GM23338 (cell line): ENCODE measurements at regions not wholly inside any gene's neighbourhood (a gene's known extent, or its start where the extent isn't known, plus 50 kb on each side); places are given as distances from the start of the nearest gene placed in this dataset.

Source experiments
- ATAC-seq: fragments of 200-7000 bp; cut with Tn5 transposase; 3 replicates; pipeline ENCODE4 v1.9.1; 2020
- DNase-seq: peaks from one replicate; pipeline ENCODE4 v3.0.0-alpha.2; 2015; ENCODE audit warnings: low spot score
- H2AFZ ChIP-seq: fragments of 200-600 bp; sonication (generic); 2 replicates; pipeline ENCODE4 v1.8.0; 2016; ENCODE audit warnings: antibody characterized with exemption, mild to moderate bottlenecking, moderate library complexity
- H3F3A ChIP-seq: fragments of 200-600 bp; sonication (generic); replicated peaks from 2 replicates; pipeline ENCODE4 v1.8.0; 2017; ENCODE audit warnings: antibody characterized with exemption, mixed run types, low read depth
- H3K27ac ChIP-seq: fragments of 200-600 bp; sonication (generic); 2 replicates; pipeline ENCODE4 v1.6.1; 2016; ENCODE audit warnings: low read depth
- H3K27me3 ChIP-seq: fragments of 200-600 bp; sonication (generic); 2 replicates; pipeline ENCODE4 v1.8.0; 2016; ENCODE audit warnings: mild to moderate bottlenecking, mixed run types, moderate library complexity; ENCODE audit not compliant: insufficient read depth
- H3K36me3 ChIP-seq: fragments of 200-600 bp; sonication (generic); 2 replicates; pipeline ENCODE4 v1.8.0; 2016; ENCODE audit warnings: mild to moderate bottlenecking; ENCODE audit not compliant: insufficient read depth
- H3K4me1 ChIP-seq: fragments of 200-600 bp; sonication (generic); 2 replicates; pipeline ENCODE4 v1.8.0; 2016; ENCODE audit warnings: mild to moderate bottlenecking, moderate library complexity; ENCODE audit not compliant: insufficient read depth
- H3K4me2 ChIP-seq: fragments of 200-600 bp; sonication (generic); 2 replicates; pipeline ENCODE4 v1.7.1; 2017; ENCODE audit warnings: mixed run types
- H3K4me3 ChIP-seq: fragments of 200-600 bp; sonication (generic); 2 replicates; pipeline ENCODE4 v1.6.1; 2016; ENCODE audit warnings: mixed run types
- H3K79me2 ChIP-seq: fragments of 200-600 bp; sonication (generic); replicated peaks from 2 replicates; pipeline ENCODE4 v1.8.0; 2017; ENCODE audit warnings: mild to moderate bottlenecking; ENCODE audit not compliant: insufficient read depth
- H3K9me2 ChIP-seq: fragments of 200-600 bp; sonication (generic); 2 replicates; pipeline ENCODE4 v1.8.0; 2017; ENCODE audit not compliant: insufficient read depth
- H4K20me1 ChIP-seq: fragments of 200-600 bp; sonication (generic); replicated peaks from 2 replicates; pipeline ENCODE4 v1.8.0; 2017; ENCODE audit warnings: mild to moderate bottlenecking; ENCODE audit not compliant: insufficient read depth
- H3K27ac Mint-ChIP-seq: 2 replicates; pipeline ENCODE4 v1.8.0; 2020; ENCODE audit warnings: inconsistent platforms, mild to moderate bottlenecking, moderate library complexity, mixed read lengths
- H3K27me3 Mint-ChIP-seq: 3 replicates; pipeline ENCODE4 v1.8.0; 2022; ENCODE audit warnings: low read depth, mild to moderate bottlenecking, moderate library complexity, mixed read lengths, inconsistent platforms; ENCODE audit not compliant: insufficient read depth, poor library complexity
- H3K36me3 Mint-ChIP-seq: 3 replicates; pipeline ENCODE4 v1.8.0; 2021; ENCODE audit warnings: low read depth, mild to moderate bottlenecking, inconsistent platforms, moderate library complexity, mixed read lengths
- H3K4me1 Mint-ChIP-seq: 3 replicates; pipeline ENCODE4 v1.8.0; 2020; ENCODE audit warnings: mild to moderate bottlenecking, inconsistent platforms, mixed read lengths
- H3K4me3 Mint-ChIP-seq: 3 replicates; pipeline ENCODE4 v1.8.0; 2021; ENCODE audit warnings: moderate library complexity, mild to moderate bottlenecking, inconsistent platforms, mixed read lengths
- H3K9me3 Mint-ChIP-seq: 3 replicates; pipeline ENCODE4 v1.8.0; 2020; ENCODE audit warnings: moderate library complexity, mild to moderate bottlenecking, inconsistent platforms, mixed read lengths
- ETS1 ChIP-seq: IDR thresholded peaks from 2 replicates; pipeline ENCODE4 v1.6.1; 2016; ENCODE audit warnings: antibody characterized with exemption
- JUNB ChIP-seq: IDR thresholded peaks from one replicate; pipeline ENCODE4 v1.6.1; 2016; ENCODE audit warnings: antibody characterized with exemption; ENCODE audit not compliant: unreplicated experiment
- NANOG ChIP-seq: IDR thresholded peaks from 2 replicates; pipeline ENCODE4 v1.6.1; 2016; ENCODE audit warnings: antibody characterized with exemption, borderline replicate concordance
- POLR2AphosphoS5 ChIP-seq: IDR thresholded peaks from 2 replicates; pipeline ENCODE4 v1.6.1; 2016; ENCODE audit warnings: antibody characterized with exemption, low read depth
- STAT1 ChIP-seq: IDR thresholded peaks from one replicate; pipeline ENCODE4 v1.6.1; 2016; ENCODE audit warnings: antibody characterized with exemption; ENCODE audit not compliant: unreplicated experiment
- ZNF331 ChIP-seq: fragments of 250-450 bp; sonication (Bioruptor Pico); IDR thresholded peaks from 2 replicates; pipeline ENCODE4 v1.5.0; 2020; ENCODE audit warnings: low read depth, mild to moderate bottlenecking, moderate library complexity
- TF ChIP-seq, protein P1 (sequence below): IDR thresholded peaks from one replicate; pipeline ENCODE4 v1.6.1; 2018; ENCODE audit warnings: antibody characterized with exemption; ENCODE audit not compliant: unreplicated experiment

DNA sequence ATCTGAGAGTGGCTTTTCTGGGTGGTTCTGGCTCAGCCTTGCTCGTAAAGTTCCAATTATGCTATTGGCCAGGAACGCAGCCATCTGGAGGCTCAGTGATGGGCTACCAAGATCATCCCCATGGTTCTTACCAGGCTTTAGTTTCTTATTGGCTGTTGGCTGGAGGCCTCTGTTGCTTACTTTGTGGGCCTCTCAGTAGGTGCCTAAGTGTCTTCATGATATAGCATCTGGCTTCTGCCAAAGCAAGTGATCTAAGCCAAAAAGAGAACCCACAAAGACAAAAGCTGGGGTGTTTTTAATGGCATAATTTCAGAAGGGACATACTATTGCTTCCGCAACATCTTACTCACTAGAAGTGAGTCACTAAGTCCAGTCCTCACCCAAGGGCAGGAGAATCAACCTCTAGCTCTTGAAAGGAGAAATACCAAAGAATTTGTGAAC, 132.0 kb upstream of the MDFIC start:
- Histone ChIP-seq H2AFZ (no peak overlapping the region; the same call in 1 of the 2 replicates), H3K4me2 (no peak overlapping the region), H3K4me1 (no peaks in the 10 kb centered on the region), H3K79me2 (no peaks in the 10 kb centered on the region), H3K36me3 (no peaks in the 10 kb centered on the region), H3K4me3 (no peak overlapping the region), H3F3A (no peaks in the 10 kb centered on the region), H4K20me1 (no peaks in the 10 kb centered on the region), H3K9me2 (peaks cover 8% of the 10 kb centered on the region; the same call in 1 of the 2 replicates), H3K27ac (no peak overlapping the region), H3K27me3 (no peaks in the 10 kb centered on the region)
- H3K9me3 Mint-ChIP-seq: no peaks in the 10 kb centered on the region
- H3K27ac Mint-ChIP-seq: no peak overlapping the region
- no peaks in the 10 kb centered on the region for H3K4me1 Mint-ChIP-seq
- no peak for TF ChIP-seq ZNF331 (CRISPR knock-in tag)
- TF ChIP-seq POLR2AphosphoS5: no peak
- TF ChIP-seq JUNB: no peak
- TF ChIP-seq STAT1: no peak
- H3K36me3 Mint-ChIP-seq: no peaks in the 10 kb centered on the region
- DNase-seq (no peak), ATAC-seq (no peak)
- H3K4me3 Mint-ChIP-seq: no peak overlapping the region
- peaks cover 2% of the 10 kb centered on the region for H3K27me3 Mint-ChIP-seq

DNA sequence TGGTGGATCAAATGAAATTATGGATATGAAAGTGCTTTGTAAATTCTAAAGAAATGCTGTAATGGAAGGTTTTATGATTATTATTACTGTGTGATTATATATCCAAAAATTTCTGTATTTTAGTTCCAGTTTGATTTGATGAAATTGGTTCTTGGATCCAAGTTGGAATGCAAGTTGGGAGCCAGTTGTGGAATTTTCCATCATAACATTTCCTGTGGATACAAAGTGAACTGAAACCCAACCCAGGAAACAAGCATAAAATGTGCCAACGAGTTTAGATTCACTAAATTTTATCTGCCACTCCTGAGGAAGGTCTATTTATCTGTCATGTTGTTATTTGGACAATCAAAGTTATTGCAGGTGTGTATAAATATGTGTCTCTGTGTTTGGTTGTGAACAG, 131.4 kb upstream of the MDFIC start:
- Histone ChIP-seq H3K79me2 (no peaks in the 10 kb centered on the region), H2AFZ (no peak overlapping the region), H3K4me2 (no peak overlapping the region), H3K4me1 (no peaks in the 10 kb centered on the region), H3K4me3 (no peak overlapping the region), H4K20me1 (no peaks in the 10 kb centered on the region), H3K36me3 (no peaks in the 10 kb centered on the region), H3K27ac (no peak overlapping the region), H3K9me2 (peaks cover 5% of the 10 kb centered on the region; the same call in 1 of the 2 replicates), H3K27me3 (no peaks in the 10 kb centered on the region), H3F3A (no peaks in the 10 kb centered on the region)
- Mint-ChIP-seq H3K4me3 (no peak overlapping the region), H3K36me3 (no peaks in the 10 kb centered on the region), H3K27me3 (peaks cover 2% of the 10 kb centered on the region), H3K27ac (no peak overlapping the region), H3K4me1 (no peaks in the 10 kb centered on the region), H3K9me3 (no peaks in the 10 kb centered on the region)
- no peak for ATAC-seq
- no peak for DNase-seq
- TF ChIP-seq, protein P1, sequence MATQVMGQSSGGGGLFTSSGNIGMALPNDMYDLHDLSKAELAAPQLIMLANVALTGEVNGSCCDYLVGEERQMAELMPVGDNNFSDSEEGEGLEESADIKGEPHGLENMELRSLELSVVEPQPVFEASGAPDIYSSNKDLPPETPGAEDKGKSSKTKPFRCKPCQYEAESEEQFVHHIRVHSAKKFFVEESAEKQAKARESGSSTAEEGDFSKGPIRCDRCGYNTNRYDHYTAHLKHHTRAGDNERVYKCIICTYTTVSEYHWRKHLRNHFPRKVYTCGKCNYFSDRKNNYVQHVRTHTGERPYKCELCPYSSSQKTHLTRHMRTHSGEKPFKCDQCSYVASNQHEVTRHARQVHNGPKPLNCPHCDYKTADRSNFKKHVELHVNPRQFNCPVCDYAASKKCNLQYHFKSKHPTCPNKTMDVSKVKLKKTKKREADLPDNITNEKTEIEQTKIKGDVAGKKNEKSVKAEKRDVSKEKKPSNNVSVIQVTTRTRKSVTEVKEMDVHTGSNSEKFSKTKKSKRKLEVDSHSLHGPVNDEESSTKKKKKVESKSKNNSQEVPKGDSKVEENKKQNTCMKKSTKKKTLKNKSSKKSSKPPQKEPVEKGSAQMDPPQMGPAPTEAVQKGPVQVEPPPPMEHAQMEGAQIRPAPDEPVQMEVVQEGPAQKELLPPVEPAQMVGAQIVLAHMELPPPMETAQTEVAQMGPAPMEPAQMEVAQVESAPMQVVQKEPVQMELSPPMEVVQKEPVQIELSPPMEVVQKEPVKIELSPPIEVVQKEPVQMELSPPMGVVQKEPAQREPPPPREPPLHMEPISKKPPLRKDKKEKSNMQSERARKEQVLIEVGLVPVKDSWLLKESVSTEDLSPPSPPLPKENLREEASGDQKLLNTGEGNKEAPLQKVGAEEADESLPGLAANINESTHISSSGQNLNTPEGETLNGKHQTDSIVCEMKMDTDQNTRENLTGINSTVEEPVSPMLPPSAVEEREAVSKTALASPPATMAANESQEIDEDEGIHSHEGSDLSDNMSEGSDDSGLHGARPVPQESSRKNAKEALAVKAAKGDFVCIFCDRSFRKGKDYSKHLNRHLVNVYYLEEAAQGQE: no peak
- no peak for TF ChIP-seq ETS1
- TF ChIP-seq NANOG: no peak
- no peak for TF ChIP-seq STAT1
